UCSD-AML1 (cell line): ENCODE measurements at regions not wholly inside any gene's neighbourhood (a gene's known extent, or its start where the extent isn't known, plus 50 kb on each side); places are given as distances from the start of the nearest gene placed in this dataset.

Experiments used
- DNase-seq: peaks from one replicate; lab custom pipeline; 2025; ENCODE audit not compliant: unreplicated experiment; lab: John Stamatoyannopoulos, UW

DNA sequence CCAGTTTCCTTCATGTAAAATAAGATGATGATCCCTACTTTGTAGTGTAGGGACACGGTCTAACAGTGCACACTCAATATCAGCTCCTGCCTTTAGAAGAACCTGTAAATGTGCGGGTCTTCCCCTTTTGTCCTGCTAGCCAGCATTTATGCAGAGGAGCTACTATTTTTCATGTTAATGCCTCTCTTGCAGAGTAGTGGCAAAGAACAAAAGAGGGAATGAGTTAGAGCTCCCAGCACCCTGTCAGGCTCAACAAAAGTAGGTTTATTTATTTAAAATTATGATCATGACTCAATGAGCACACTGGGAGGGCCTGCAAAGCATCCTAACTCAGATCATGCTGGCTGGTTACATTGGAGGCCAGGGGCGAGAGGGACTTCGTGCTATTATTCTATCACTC, 414.5 kb upstream of the COBL start:
- DNase-seq: no peak

- no peak for DNase-seq
Observed at GRCh38 chr7:51727441-51727840, 410.8 kb upstream of the COBL start.

- no peak for DNase-seq
Observed at GRCh38 chr7:51706851-51707250, 390.2 kb upstream of the COBL start.

- DNase-seq: no peak
Observed at GRCh38 chr7:51705701-51706100, 389.1 kb upstream of the COBL start.

- DNase-seq: no peak
Observed at GRCh38 chr7:51702673-51703072, 386.1 kb upstream of the COBL start.

DNA sequence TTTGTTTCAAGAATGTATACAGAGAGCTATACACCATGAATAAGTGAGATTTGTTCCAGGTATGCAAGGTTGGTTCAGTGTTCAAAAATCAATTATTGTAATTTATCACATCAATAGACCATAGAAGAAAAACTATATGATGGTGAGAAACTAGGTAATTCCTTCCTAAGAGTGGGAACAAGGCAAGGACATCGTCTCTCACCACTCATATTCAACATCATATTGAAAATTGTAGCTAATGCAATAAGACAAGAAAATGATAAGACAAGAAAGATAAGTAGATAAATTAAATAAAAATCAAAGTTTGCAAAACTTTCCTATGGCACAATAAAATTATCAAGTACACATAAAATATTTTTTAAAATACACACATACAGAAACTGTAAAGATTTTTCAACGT, 385.3 kb upstream of the COBL start:
- DNase-seq: no peak

GRCh38 chr7:51700593-51701215, 384.1 kb upstream of the COBL start:
- DNase-seq: no peak

DNA sequence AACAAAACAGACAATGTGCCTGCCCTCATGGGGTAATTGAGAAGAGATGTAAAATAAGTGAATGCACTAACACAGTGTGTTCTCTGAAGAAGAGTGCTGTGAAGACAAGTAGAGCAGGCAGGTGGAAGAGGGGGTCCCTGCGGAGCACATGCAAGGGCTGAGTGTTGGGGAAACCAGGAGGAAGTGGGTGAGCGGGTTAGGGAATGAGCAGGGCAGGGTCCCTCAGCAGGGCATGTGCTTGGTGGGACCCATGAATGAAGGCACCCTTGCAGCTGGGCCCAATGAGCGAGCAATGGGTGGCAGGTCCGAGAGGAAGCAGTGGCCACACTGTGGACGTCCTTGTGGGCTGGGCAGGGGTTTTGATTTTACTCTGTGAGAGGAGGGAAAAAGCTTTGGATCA, 376.6 kb upstream of the COBL start:
- DNase-seq: no peak

- DNase-seq: no peak
Observed at GRCh38 chr7:51689547-51689946, 372.9 kb upstream of the COBL start.

GRCh38 chr7:51685794-51686193, 369.2 kb upstream of the COBL start:
- DNase-seq: no peak

DNA sequence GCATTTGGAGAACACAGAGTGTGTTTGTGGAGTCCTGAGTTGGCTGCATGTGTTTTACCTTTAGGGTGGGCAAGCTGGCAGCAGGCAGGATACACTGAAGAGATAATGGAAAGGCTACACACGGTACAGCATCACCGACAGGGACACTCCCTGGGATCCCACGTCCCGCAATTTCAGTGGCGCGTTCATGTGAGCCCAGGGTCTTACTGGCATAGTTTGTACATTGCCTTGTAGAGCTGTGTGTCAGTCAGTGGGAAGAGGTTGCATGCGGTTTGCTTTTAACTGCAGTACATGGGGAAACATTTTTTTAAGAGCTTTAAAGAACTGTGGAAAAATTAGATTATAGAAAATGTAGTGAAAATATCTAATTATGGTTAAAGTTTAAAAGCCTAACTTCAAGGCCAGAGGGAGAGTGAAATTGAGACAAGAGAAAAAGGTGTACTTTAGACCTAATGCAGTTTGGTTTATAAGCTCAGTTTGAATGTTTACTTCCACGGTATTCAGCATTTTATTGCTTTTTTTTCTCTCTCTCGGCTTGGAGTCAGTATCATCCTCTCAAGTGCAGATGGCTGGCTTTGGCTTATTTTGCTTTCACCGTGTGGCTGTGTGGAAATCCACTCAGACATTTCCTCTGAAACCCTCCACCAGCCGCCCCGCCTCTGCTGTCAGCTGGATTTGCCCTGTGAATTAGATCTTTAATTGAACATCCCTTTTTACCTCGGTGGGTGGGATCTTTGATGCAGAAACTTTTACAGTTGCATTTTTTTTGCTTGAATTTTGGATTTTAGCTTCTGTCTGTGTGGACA, 364.2 kb upstream of the COBL start:
- DNase-seq: no peak

DNA sequence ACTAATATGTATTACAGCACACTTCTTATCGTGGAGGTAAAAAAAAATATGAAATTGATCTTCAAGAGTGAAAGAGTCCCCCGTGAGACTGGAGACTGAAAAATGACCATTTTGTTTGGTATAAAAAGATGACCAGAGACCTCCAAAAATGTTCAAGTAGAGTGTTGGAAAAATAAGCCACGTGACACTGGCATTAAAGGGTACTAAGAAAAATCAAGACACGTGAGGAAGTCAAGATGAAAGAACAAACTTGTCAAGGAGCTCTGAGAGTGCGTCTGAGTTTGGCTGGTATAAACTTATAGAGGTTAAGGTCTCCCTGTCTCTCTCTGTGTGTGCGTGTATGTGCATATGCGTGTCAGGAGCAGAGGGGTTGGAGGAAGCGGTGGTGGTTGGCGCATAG, 362.7 kb upstream of the COBL start:
- no peak for DNase-seq

DNA sequence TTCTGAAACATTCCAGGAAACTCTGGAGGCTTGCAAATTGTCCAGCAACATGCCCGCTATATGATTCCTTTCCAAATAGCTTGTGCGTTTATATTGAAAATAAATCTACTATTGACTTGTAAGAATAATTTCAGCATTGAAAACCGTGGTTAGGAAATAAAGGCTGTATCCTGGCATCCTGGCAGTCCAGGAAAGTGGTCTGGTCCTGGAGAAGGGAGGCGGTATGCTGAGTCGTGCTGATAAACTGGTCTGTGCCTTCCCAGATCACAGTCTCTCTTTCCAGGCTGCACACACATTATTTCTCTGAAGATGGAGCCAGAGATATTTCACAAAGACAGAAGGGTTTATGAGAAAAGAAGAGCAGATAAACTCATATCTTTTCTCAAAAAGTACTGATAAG, 350.1 kb upstream of the COBL start:
- no peak for DNase-seq

GRCh38 chr7:51666266-51666665, 349.7 kb upstream of the COBL start:
- no peak for DNase-seq

DNA sequence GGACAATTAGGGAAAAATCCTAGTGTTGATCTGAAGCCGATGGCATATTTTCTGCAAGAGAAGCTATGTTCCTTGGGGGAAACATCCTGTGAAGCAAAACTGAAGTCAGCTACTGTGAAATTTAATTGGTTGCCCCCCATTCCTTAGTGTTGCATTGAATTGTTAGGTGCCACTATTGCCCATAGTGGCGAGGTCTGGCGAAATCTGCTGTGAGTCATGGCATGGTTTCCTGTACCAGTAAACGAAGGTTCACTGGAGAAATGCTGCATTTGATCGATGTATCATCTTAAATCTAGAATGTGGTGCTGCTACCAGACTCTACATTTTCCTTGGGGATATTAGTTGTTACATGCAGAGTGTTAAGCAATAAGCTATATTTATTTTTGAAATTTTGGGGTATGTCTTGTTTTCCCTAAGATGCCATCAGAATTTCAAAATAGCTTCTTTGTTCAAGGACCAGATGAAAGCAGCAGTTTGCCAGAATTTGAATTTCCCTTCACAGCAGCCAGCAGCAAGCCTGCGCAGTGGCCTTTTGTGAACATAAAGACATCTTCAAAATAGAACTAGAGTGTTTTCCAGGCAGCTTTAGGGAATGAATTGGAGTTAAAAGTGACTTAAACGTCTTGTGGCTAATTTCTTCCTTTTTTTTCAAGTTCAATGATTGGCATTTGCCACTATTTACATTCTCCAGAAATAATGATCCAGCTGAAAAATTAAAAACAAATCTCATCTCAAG, 348.6 kb upstream of the COBL start:
- no peak for DNase-seq

- no peak for DNase-seq
Observed at GRCh38 chr7:51660516-51660915, 343.9 kb upstream of the COBL start.

GRCh38 chr7:51658684-51659083, 342.1 kb upstream of the COBL start:
- DNase-seq: no peak

- DNase-seq: no peak
Observed at GRCh38 chr7:51647931-51648351, 331.3 kb upstream of the COBL start.

GRCh38 chr7:51647486-51647885, 330.9 kb upstream of the COBL start:
- no peak for DNase-seq

DNA sequence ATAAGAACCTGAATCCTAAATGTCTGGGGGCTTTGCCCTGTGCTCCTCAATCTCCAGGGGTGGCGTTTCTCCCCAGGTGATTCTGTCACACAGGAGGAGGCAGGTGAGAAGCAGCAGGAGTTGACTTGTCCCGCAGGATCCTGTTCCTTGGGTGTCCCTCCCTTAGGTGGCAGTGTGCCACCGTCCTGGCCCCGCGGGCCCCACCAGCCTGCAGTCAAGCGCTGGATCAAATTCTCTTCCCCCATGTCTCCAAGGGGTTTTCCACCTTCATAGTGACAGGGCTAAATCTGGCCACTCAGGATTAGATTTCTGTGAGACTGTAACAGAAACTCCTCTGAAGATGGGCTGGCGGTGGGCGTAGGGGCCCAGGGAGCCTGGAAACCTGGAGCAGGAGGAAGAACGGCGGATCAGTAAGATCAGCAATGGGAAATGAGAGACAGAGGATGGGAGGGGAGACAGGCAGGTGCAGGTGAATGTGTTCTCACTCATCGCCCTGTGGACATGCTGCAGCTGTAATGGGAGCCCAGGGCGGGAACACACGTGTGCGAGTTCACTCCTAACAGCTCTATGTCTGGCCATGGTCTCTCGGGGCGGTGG, 329.2 kb upstream of the COBL start:
- DNase-seq: no peak

GRCh38 chr7:51645255-51645654, 328.6 kb upstream of the COBL start:
- DNase-seq: no peak

DNA sequence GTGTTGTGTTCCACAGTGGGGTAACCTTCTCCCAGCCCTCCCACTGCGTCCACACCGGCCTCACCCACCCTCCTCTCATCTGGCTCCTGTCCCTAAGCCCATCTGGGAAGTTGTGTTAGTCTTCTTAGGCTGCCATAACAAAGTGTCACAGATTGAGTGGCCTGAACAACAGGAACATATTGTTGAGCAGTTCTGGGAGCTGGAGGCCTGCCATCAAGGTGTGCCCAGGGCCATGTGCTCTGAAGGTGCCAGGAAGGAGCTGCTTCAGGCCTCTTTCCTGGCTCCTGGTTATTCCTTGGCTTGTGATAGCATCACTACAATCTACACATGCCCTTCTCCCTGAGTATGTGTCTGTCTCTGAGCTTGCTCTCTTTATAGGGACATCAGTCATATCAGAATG, 327.6 kb upstream of the COBL start:
- no peak for DNase-seq
